ENCODE measurements at regions not wholly inside any gene's neighbourhood (a gene's known extent, or its start where the extent isn't known, plus 50 kb on each side); places are given as distances from the start of the nearest gene placed in this dataset.

- H3K9me3 ChIP-seq (ENCODE audit: low read length): no peaks in the 10 kb centered on the region
- no peak overlapping the region for H3K9ac ChIP-seq (ENCODE audit: low read length)
- no peaks in the 10 kb centered on the region for H4K20me1 ChIP-seq (ENCODE audit: insufficient read depth)
- H3F3A ChIP-seq (ENCODE audit: insufficient read depth, low read length, poor library complexity, severe bottlenecking): no peaks in the 10 kb centered on the region
- no peak overlapping the region for H3K27ac ChIP-seq (ENCODE audit: low read length)
- no peaks in the 10 kb centered on the region for H3K9me2 ChIP-seq (ENCODE audit: insufficient read depth, low read length)
- no peak overlapping the region for H2AFZ ChIP-seq (ENCODE audit: low read depth, low read length)
- no peak overlapping the region for H3K4me2 ChIP-seq (ENCODE audit: low read length)
- no peak overlapping the region for H3K4me3 ChIP-seq (ENCODE audit: low read length)
- no peaks in the 10 kb centered on the region for H3K36me3 ChIP-seq (ENCODE audit: insufficient read depth, low read length)
- H3K79me2 ChIP-seq (replicated peaks; ENCODE audit: insufficient read depth, low read length): no peaks in the 10 kb centered on the region
- no peaks in the 10 kb centered on the region for H3K27me3 ChIP-seq (ENCODE audit: insufficient read depth, low read depth, low read length)
- TF ChIP-seq CTCF (IDR thresholded peaks at IDR 0.05; ENCODE audit: poor library complexity, severe bottlenecking): no peak
- no peak for TF ChIP-seq MXI1 (conservative IDR thresholded peaks at IDR 0.05; ENCODE audit: poor library complexity, severe bottlenecking)
- TF ChIP-seq RAD21 (conservative IDR thresholded peaks at IDR 0.05): no peak
- no peak for TF ChIP-seq TAF1 (IDR thresholded peaks at IDR 0.05; ENCODE audit: low read depth)
- TF ChIP-seq EP300 (conservative IDR thresholded peaks at IDR 0.05; ENCODE audit: poor library complexity, severe bottlenecking): no peak
- TF ChIP-seq REST (IDR thresholded peaks at IDR 0.05; ENCODE audit: borderline replicate concordance): no peak
- TF ChIP-seq POLR2AphosphoS5 (IDR thresholded peaks at IDR 0.05): no peak
- TF ChIP-seq SMC3 (conservative IDR thresholded peaks at IDR 0.05; ENCODE audit: poor library complexity): no peak
- no peak for TF ChIP-seq EZH2 (IDR thresholded peaks at IDR 0.05; ENCODE audit: borderline replicate concordance, insufficient read depth, low read length, poor library complexity, severe bottlenecking)
Observed at GRCh38 chr1:5731110-5731423, 261.2 kb downstream of the NPHP4 start.

GRCh38 chr1:5730272-5731109 lies 261.7 kb downstream of the NPHP4 start:
- Histone ChIP-seq H3K9ac (ENCODE audit: low read length) (no peak overlapping the region), H3K27me3 (ENCODE audit: insufficient read depth, low read depth, low read length) (no peaks in the 10 kb centered on the region), H3K27ac (ENCODE audit: low read length) (no peak overlapping the region), H4K20me1 (ENCODE audit: insufficient read depth) (no peaks in the 10 kb centered on the region), H3K36me3 (ENCODE audit: insufficient read depth, low read length) (no peaks in the 10 kb centered on the region), H3K9me2 (ENCODE audit: insufficient read depth, low read length) (no peaks in the 10 kb centered on the region), H3K79me2 (replicated peaks; ENCODE audit: insufficient read depth, low read length) (no peaks in the 10 kb centered on the region), H3K4me2 (ENCODE audit: low read length) (no peak overlapping the region), H3K4me3 (ENCODE audit: low read length) (no peak overlapping the region), H2AFZ (ENCODE audit: low read depth, low read length) (no peak overlapping the region), H3K9me3 (ENCODE audit: low read length) (no peaks in the 10 kb centered on the region), H3F3A (ENCODE audit: insufficient read depth, low read length, poor library complexity, severe bottlenecking) (no peaks in the 10 kb centered on the region)
- TF ChIP-seq MXI1 (conservative IDR thresholded peaks at IDR 0.05; ENCODE audit: poor library complexity, severe bottlenecking) (no peak), RAD21 (conservative IDR thresholded peaks at IDR 0.05) (no peak), EZH2 (IDR thresholded peaks at IDR 0.05; ENCODE audit: borderline replicate concordance, insufficient read depth, low read length, poor library complexity, severe bottlenecking) (no peak), TAF1 (IDR thresholded peaks at IDR 0.05; ENCODE audit: low read depth) (no peak), CTCF (IDR thresholded peaks at IDR 0.05; ENCODE audit: poor library complexity, severe bottlenecking) (no peak), SMC3 (conservative IDR thresholded peaks at IDR 0.05; ENCODE audit: poor library complexity) (no peak), POLR2AphosphoS5 (IDR thresholded peaks at IDR 0.05) (no peak), REST (IDR thresholded peaks at IDR 0.05; ENCODE audit: borderline replicate concordance) (no peak), EP300 (conservative IDR thresholded peaks at IDR 0.05; ENCODE audit: poor library complexity, severe bottlenecking) (no peak)
